Activated T-helper 1 cell treated with anti-CD3 and anti-CD28 coated beads, Interleukin-2, amount 50 U/mL, for 16 hours (primary cell): ENCODE measurements at regions not wholly inside any gene's neighbourhood (a gene's known extent, or its start where the extent isn't known, plus 50 kb on each side); places are given as distances from the start of the nearest gene placed in this dataset.

Source experiments
- DNase-seq, 2 donors: peaks; one replicate each; pipeline ENCODE4 v3.0.0-alpha.2; 2020; ENCODE audit warnings: low read depth in 1 of 2, low spot score in 1 of 2

GRCh38 chr1:222370913-222371675 lies 176.8 kb downstream of the HHIPL2 start:
- DNase-seq: no peak

GRCh38 chr1:222370081-222370912 lies 177.6 kb downstream of the HHIPL2 start:
- DNase-seq: no peak

GRCh38 chr1:222369148-222369547 lies 178.8 kb downstream of the HHIPL2 start:
- no peak for DNase-seq

GRCh38 chr1:222358100-222358499 lies 189.8 kb downstream of the HHIPL2 start:
- DNase-seq: no peak

- DNase-seq: no peak
Measured at GRCh38 chr1:222357252-222357651, 190.7 kb downstream of the HHIPL2 start.

GRCh38 chr1:222347627-222348026 lies 200.3 kb downstream of the HHIPL2 start:
- DNase-seq: no peak

DNA sequence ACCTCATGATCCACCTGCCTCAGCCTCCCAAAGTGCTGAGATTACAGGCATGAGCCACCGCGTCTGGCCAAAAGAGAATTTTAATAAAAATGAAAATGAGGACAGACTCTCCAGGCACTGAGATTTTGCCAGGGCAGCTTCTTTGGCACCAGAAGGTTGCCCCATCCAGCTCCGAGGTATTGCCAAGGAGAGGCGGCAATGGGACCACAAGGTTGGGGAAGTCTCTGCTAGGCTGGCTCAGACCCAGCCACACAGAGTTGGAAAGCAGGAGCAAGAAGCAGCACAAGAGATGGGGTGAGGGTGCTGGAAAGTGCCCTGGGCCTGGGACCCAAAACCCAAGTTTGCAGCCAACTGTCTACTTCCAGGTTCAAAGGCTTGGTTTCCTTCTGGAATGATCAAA lies 200.9 kb downstream of the HHIPL2 start:
- DNase-seq: no peak

- DNase-seq: no peak
Measured at GRCh38 chr1:222339376-222339947, 208.4 kb downstream of the HHIPL2 start.

GRCh38 chr1:222335586-222335985 lies 212.3 kb downstream of the HHIPL2 start:
- no peak for DNase-seq

DNA sequence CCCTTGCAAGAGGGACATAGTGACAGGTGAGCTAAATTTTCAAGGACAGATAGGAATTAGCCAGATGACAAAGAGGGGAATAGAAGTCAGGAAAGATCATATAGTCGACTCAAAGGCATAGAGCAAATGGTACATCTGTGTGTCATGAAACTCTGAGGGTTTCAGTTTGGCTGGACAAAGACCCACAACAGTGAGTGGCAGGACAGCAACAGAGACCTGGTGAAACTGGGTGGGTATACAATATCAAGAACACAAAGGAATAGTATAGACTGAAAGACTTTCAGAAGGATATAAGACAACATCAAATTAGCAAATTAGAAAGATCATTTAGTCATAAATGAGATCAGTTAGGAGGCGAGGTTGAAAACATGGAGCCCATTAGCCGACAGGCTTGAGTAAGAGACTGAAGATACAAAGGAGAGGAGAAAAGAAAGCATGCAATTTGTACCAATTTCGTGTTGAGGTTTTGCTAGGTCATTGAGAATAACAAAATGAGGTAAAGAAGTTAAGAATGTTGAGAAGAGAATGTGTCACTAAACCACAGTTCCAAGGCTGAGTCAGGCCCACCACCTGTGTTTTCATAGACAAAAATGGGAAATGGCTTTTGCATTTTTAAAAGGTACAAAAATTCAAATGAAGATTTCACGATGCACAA lies 213.8 kb downstream of the HHIPL2 start:
- no peak for DNase-seq

DNA sequence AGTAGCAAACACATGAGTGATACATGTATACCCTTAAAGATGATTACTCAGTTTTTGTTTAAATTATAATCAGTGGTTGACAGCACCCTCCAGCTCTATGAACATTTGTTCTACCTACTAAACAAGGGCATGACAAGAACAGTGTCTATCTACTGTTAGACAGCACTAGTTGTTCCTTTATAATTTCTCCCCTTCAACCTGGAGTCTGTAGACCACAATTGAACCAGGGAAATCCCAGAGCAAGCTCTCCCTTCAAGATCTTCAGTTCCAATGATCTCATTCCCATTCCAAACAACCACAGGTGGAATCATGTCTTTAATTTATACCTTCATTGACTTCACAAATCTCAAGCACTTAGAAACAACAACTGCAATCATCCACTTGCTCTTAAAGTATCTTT lies 216.1 kb downstream of the HHIPL2 start:
- DNase-seq: no peak

- DNase-seq: no peak
Measured at GRCh38 chr1:222331340-222331739, 216.6 kb downstream of the HHIPL2 start.

- no peak for DNase-seq
Measured at GRCh38 chr1:222329493-222330045, 218.3 kb downstream of the HHIPL2 start.

DNA sequence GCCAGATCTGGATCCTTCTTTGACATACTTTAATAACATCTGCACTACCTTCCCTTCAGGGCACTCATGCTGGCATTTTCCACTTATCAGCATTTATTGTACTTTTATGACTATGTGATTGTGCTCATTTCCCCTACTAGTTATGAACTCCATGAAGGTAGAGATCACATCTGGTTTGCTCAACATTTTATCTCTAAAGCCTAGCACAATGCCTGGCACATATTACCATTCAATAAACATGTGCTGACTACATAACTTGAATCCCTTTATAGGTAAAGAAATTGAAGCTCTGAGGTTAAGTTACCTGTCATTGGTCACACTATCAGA lies 221.2 kb downstream of the HHIPL2 start:
- no peak for DNase-seq

- DNase-seq: no peak
Measured at GRCh38 chr1:222326006-222326709, 221.7 kb downstream of the HHIPL2 start.

GRCh38 chr1:222325506-222325905 lies 222.4 kb downstream of the HHIPL2 start:
- DNase-seq: no peak

DNA sequence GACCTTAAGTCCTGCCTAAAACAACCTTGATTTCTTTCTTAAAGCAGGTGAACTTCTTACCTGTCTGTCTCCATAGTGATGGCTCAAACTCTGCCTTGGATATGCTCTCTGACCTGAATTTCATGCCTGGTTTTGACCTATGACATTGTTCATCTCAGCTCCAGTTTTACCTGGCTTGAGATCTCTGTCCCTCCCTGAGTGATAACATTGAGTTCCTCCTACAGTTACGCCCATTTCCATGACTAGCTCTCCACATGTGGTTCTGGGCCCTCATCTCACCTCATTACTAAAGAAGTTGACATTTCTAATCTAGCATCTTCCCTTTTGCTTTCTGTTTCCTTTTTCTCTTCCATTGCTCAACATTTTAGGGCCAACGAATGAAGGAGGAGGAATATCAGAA lies 233.1 kb downstream of the HHIPL2 start:
- DNase-seq: no peak

DNA sequence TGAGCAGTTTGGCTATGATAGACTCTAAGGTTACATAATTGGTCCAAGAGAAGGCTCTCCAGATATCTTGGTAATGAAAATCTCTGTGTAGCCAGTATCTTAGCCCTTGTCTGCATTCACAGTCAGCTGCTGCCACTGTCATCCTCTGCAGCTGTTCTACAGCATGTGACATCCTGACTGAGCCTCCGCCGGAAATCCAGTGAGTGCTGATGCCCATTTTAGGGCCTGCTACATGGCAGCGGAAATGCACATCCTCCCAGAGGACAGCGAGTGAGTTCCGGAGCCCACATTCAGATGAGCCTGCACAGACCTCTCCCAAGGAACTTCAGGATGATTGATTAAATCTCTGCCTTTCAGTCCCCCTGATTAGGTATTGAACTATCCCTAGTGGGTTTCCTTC lies 237.1 kb downstream of the HHIPL2 start:
- DNase-seq: no peak

DNA sequence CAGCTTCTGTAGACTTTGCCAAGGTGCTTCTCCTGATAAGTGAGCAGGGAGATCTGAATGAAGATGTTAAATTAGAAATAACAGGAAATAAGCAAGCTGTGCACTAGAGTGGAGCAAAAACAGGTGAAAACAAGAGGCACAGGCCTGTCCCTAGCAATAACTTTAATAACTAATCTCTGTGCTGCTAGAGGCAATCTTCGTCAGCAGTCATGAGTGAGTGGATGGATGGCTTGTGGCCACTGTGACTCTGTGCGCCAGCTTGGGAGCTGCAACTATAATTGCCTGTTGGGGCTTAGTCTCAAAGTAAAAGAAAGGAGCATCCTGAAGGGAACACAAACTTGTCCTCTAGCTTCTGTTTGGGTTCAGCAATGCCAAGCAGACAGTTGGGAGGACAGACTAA lies 240.3 kb downstream of the HHIPL2 start:
- no peak for DNase-seq

DNA sequence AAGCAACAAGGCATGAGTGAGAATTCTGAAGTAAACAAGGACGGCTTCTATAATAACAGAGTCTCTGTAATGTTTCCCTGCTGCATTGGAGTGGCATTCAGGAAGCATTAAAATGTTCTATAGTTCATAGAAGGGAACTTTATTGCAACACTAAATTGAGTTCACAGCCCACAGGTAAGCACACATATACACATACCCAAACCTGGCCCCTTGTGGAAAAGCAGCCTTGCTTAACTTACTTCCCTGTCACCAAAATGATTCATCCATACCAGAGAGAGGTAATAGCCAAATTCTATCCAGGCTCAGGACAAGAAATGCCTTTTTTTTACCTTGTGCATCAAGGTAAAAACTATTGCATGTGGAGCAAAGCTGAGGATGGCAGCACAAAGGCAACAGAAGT lies 241.4 kb downstream of the HHIPL2 start:
- DNase-seq: no peak

DNA sequence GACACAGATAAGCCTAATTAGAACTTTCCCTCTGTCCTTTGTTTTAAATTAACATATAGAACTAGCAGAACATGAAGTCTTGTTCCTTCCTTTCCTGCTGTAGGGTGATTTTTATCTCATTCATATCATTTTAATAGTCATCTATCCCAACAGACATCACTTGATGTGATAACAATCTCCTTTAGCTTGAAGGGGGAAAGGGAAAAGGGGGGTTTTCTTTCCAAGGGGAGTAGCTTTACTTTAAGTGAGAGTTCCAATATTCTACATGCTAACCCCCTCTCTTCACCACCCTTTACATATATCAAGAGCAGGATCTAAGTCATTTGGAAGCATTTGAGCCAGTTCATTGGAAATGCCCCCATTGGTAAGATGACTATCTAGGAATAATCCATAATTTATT lies 241.9 kb downstream of the HHIPL2 start:
- DNase-seq: no peak
